ENCODE measurements at regions not wholly inside any gene's neighbourhood (a gene's known extent, or its start where the extent isn't known, plus 50 kb on each side); places are given as distances from the start of the nearest gene placed in this dataset.

- no peaks in the 10 kb centered on the region for H3K9me3 ChIP-seq (ENCODE audit: low read depth)
- peaks cover 68% of the 10 kb centered on the region for H3K79me2 ChIP-seq
- no peak overlapping the region for H2AFZ ChIP-seq
- WGBS (ENCODE audit: low lambda C conversion rate, missing lambda C conversion rate), result 40% methylated on average over 24 of the region's 24 CpGs
- DNase-seq (ENCODE audit: low spot score), result peak; percentile 87
- H3K36me3 ChIP-seq (replicated peaks; ENCODE audit: insufficient read depth, low read depth), result no peaks in the 10 kb centered on the region
- no peak overlapping the region for H3K27ac ChIP-seq
- peaks cover 3% of the 10 kb centered on the region for H3K4me1 ChIP-seq (ENCODE audit: insufficient read depth)
- peaks cover 10% of the 10 kb centered on the region for H4K20me1 ChIP-seq (ENCODE audit: insufficient read depth, poor library complexity, severe bottlenecking)
- no peak overlapping the region for H3K4me3 ChIP-seq
- no peaks in the 10 kb centered on the region for H3K27me3 ChIP-seq
- no peaks in the 10 kb centered on the region for H3K9me2 ChIP-seq (replicated peaks; ENCODE audit: insufficient read depth)
- H3K4me2 ChIP-seq, result no peak overlapping the region
- TF ChIP-seq CTCF (IDR thresholded peaks at IDR 0.05; ENCODE audit: poor library complexity) (peak; percentile 81), EZH2phosphoT487 (IDR thresholded peaks at IDR 0.05; ENCODE audit: low read depth, severe bottlenecking, unreplicated experiment) (no peak), EZH2 (IDR thresholded peaks at IDR 0.05; ENCODE audit: borderline replicate concordance) (no peak)
These were observed 436.4 kb downstream of the SOX9 start for GRCh38 chr17:72556944-72557826.

GRCh38 chr17:72558971-72559476 lies 438.2 kb downstream of the SOX9 start:
- peaks cover 18% of the 10 kb centered on the region for H4K20me1 ChIP-seq (ENCODE audit: insufficient read depth, poor library complexity, severe bottlenecking)
- TF ChIP-seq EZH2phosphoT487 (IDR thresholded peaks at IDR 0.05; ENCODE audit: low read depth, severe bottlenecking, unreplicated experiment) (no peak), EZH2 (IDR thresholded peaks at IDR 0.05; ENCODE audit: borderline replicate concordance) (no peak), CTCF (IDR thresholded peaks at IDR 0.05; ENCODE audit: poor library complexity) (no peak)

GRCh38 chr17:72560303-72561247 lies 439.8 kb downstream of the SOX9 start:
- peaks cover 3% of the 10 kb centered on the region for H3K4me1 ChIP-seq (ENCODE audit: insufficient read depth)
- DNase-seq (ENCODE audit: low spot score), result peak; percentile 78
- no peaks in the 10 kb centered on the region for H3K27me3 ChIP-seq
- peak overlapping the region; percentile 21 for H3K27ac ChIP-seq
- H3K36me3 ChIP-seq (replicated peaks; ENCODE audit: insufficient read depth, low read depth), result no peaks in the 10 kb centered on the region
- no peak overlapping the region for H2AFZ ChIP-seq
- peaks cover 11% of the 10 kb centered on the region for H4K20me1 ChIP-seq (ENCODE audit: insufficient read depth, poor library complexity, severe bottlenecking)
- peak overlapping the region; percentile 28 for H3K4me2 ChIP-seq
- TF ChIP-seq EZH2 (IDR thresholded peaks at IDR 0.05; ENCODE audit: borderline replicate concordance) (no peak), CTCF (IDR thresholded peaks at IDR 0.05; ENCODE audit: poor library complexity) (peak; percentile 80)
- no peaks in the 10 kb centered on the region for H3K9me3 ChIP-seq (ENCODE audit: low read depth)
- no peak overlapping the region for H3K4me3 ChIP-seq
- peaks cover 76% of the 10 kb centered on the region for H3K79me2 ChIP-seq
- no peaks in the 10 kb centered on the region for H3K9me2 ChIP-seq (replicated peaks; ENCODE audit: insufficient read depth)
- 52% methylated on average over 24 of the region's 24 CpGs for WGBS (ENCODE audit: low lambda C conversion rate, missing lambda C conversion rate)

More at GRCh38 chr17:72558971-72559476, 438.2 kb downstream of the SOX9 start:
- peaks cover 77% of the 10 kb centered on the region for H3K79me2 ChIP-seq
- no peaks in the 10 kb centered on the region for H3K9me3 ChIP-seq (ENCODE audit: low read depth)
- peaks cover 3% of the 10 kb centered on the region for H3K4me1 ChIP-seq (ENCODE audit: insufficient read depth)
- 88% methylated on average over 10 of the region's 10 CpGs for whole genome bisulfite sequencing (ENCODE audit: low lambda C conversion rate, missing lambda C conversion rate)
- no peak overlapping the region for H3K4me3 ChIP-seq
- no peak overlapping the region for H2AFZ ChIP-seq
- H3K36me3 ChIP-seq (replicated peaks; ENCODE audit: insufficient read depth, low read depth), result no peaks in the 10 kb centered on the region
- no peaks in the 10 kb centered on the region for H3K9me2 ChIP-seq (replicated peaks; ENCODE audit: insufficient read depth)
- DNase-seq (ENCODE audit: low spot score), result no peak
- H3K27ac ChIP-seq, result no peak overlapping the region
- no peaks in the 10 kb centered on the region for H3K27me3 ChIP-seq
- no peak overlapping the region for H3K4me2 ChIP-seq
